ENCODE measurements at regions not wholly inside any gene's neighbourhood (a gene's known extent, or its start where the extent isn't known, plus 50 kb on each side); places are given as distances from the start of the nearest gene placed in this dataset.

DNA sequence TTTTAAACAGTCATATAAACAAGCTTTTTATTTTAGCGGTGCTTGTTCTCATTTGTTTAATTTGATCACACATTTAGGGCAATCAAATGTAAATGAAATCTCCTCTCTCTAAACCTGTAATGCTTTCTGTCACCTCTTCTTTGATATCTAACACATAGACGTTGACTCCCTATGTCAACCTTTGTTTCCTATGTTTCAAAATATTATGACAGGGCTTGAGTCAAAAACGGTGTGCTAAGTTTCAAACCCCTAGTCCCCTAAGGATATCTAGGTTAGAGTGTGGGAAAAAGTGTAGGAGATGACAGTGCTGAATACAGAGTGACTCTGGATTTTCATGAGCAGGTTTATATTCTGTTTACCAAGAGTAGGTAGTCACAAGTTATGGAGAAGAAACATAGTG is 224.0 kb upstream of the CNKSR2 start:
- Histone ChIP-seq H3K4me1 (ENCODE audit: insufficient read depth) (no peaks in the 10 kb centered on the region), H3K4me3 (no peak overlapping the region), H3K36me3 (no peaks in the 10 kb centered on the region), H3K27me3 (no peaks in the 10 kb centered on the region), H3K9me3 (no peaks in the 10 kb centered on the region), H3K27ac (no peak overlapping the region)
- 54 to 58% (median 55%) methylated on average over 3 of the region's 3 CpGs for WGBS, 3 donors
- intact Hi-C loops (cut with DNase I): no loop called here
- TF ChIP-seq EP300 (IDR thresholded peaks at IDR 0.05): no peak
- no peak for TF ChIP-seq POLR2A (IDR thresholded peaks at IDR 0.05)
- TF ChIP-seq, protein P1, sequence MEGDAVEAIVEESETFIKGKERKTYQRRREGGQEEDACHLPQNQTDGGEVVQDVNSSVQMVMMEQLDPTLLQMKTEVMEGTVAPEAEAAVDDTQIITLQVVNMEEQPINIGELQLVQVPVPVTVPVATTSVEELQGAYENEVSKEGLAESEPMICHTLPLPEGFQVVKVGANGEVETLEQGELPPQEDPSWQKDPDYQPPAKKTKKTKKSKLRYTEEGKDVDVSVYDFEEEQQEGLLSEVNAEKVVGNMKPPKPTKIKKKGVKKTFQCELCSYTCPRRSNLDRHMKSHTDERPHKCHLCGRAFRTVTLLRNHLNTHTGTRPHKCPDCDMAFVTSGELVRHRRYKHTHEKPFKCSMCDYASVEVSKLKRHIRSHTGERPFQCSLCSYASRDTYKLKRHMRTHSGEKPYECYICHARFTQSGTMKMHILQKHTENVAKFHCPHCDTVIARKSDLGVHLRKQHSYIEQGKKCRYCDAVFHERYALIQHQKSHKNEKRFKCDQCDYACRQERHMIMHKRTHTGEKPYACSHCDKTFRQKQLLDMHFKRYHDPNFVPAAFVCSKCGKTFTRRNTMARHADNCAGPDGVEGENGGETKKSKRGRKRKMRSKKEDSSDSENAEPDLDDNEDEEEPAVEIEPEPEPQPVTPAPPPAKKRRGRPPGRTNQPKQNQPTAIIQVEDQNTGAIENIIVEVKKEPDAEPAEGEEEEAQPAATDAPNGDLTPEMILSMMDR (IDR thresholded peaks at IDR 0.05): no peak
- DNase-seq: no peak

DNA sequence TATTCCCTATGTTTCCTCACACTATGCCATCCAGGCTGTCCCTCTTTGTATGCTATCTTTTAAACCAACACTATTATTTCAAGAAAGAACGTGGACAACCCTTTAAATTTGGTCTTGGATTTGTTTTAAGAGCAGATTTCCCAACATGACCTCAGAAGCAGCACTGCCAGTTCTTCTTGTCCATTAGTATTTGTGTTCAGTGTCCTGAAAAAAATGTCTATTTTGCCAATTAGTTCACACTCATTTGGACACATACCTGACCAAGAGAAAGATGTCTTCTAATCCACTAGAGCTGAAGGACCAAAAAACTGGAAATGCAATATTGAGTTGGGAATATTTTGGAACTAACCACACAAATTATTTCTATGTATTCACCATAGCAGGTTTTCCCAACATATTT is 223.2 kb upstream of the CNKSR2 start:
- WGBS, 3 donors: 24 to 41% (median 26%) methylated on average over 1 of the region's 1 CpG
- DNase-seq: no peak
- no peak overlapping the region for H3K27ac ChIP-seq

DNA sequence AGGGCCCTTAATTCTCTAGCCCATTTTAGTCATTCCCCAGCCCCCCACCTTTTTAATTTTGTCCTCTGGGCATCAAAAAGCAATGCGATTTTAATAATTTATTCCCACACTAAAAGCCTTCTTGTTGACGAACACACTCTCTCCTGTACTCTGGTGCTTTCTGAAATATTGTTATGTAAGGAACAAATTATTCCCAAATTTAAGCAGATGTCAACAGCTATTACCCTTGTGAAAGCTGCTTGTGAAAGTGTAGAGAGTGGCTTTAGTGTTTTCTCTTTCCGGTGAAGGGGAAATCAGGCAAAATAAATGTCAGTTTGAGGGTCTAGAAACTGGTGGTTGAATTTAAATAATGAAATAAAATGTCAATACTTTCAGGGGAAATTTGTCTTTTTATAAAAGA is 221.2 kb upstream of the CNKSR2 start:
- Histone ChIP-seq H3K9me3 (no peaks in the 10 kb centered on the region), H3K27me3 (no peaks in the 10 kb centered on the region), H3K27ac (no peak overlapping the region), H3K4me1 (ENCODE audit: insufficient read depth) (no peaks in the 10 kb centered on the region), H3K4me3 (no peak overlapping the region), H3K36me3 (no peaks in the 10 kb centered on the region)
- no peak for DNase-seq
- intact Hi-C loops (cut with DNase I): no loop called here
- TF ChIP-seq EP300 (IDR thresholded peaks at IDR 0.05) (no peak), POLR2A (IDR thresholded peaks at IDR 0.05) (no peak)
- TF ChIP-seq, protein P1 (IDR thresholded peaks at IDR 0.05): no peak
- 67 to 75% (median 71%) methylated on average over 3 of the region's 3 CpGs for WGBS, 3 donors

More for the DNA sequence above, 223.2 kb upstream of the CNKSR2 start:
- Histone ChIP-seq H3K27me3 (no peaks in the 10 kb centered on the region), H3K9me3 (no peaks in the 10 kb centered on the region), H3K4me1 (ENCODE audit: insufficient read depth) (no peaks in the 10 kb centered on the region), H3K36me3 (no peaks in the 10 kb centered on the region), H3K4me3 (no peak overlapping the region)
- intact Hi-C loops (cut with DNase I): no loop called here
- TF ChIP-seq POLR2A (IDR thresholded peaks at IDR 0.05): no peak

- TF ChIP-seq POLR2A (IDR thresholded peaks at IDR 0.05) (no peak), EP300 (IDR thresholded peaks at IDR 0.05) (no peak)
- TF ChIP-seq, protein P1 (IDR thresholded peaks at IDR 0.05): no peak
- Histone ChIP-seq H3K27ac (no peak overlapping the region), H3K36me3 (no peaks in the 10 kb centered on the region), H3K4me1 (ENCODE audit: insufficient read depth) (no peaks in the 10 kb centered on the region), H3K9me3 (no peaks in the 10 kb centered on the region), H3K27me3 (no peaks in the 10 kb centered on the region), H3K4me3 (no peak overlapping the region)
- intact Hi-C loops (cut with DNase I): no loop called here
- peak in 1 of 5 donors; percentile 21 for DNase-seq
- 29 to 34% (median 33%) methylated on average over 2 of the region's 2 CpGs for WGBS, 3 donors
Observed at GRCh38 chrX:21153503-21153902, 220.7 kb upstream of the CNKSR2 start.

GRCh38 chrX:21155916-21156315 is 218.3 kb upstream of the CNKSR2 start:
- no peak overlapping the region for H3K4me3 ChIP-seq
- no peaks in the 10 kb centered on the region for H3K36me3 ChIP-seq
- H3K27ac ChIP-seq: no peak overlapping the region
- intact Hi-C loops (cut with DNase I): no loop called here
- no peaks in the 10 kb centered on the region for H3K9me3 ChIP-seq
- H3K27me3 ChIP-seq: no peaks in the 10 kb centered on the region
- TF ChIP-seq EP300 (IDR thresholded peaks at IDR 0.05): no peak
- TF ChIP-seq, protein P1 (IDR thresholded peaks at IDR 0.05): no peak
- no peak for TF ChIP-seq POLR2A (IDR thresholded peaks at IDR 0.05)
- DNase-seq: no peak
- no peaks in the 10 kb centered on the region for H3K4me1 ChIP-seq (ENCODE audit: insufficient read depth)

Data from ovary (tissue), 7 donors.